ENCODE measurements at regions not wholly inside any gene's neighbourhood (a gene's known extent, or its start where the extent isn't known, plus 50 kb on each side); places are given as distances from the start of the nearest gene placed in this dataset.
"Not testable (repeated sequence)": the region's sequence is repeated elsewhere in the genome, so short reads cannot be mapped to it uniquely, and the experiment has no call there.

- H3K79me2 ChIP-seq (ENCODE audit: insufficient read depth, low read length), result no peaks in the 10 kb centered on the region
- no peaks in the 10 kb centered on the region for H3K27me3 ChIP-seq (ENCODE audit: insufficient read depth, low read length, poor library complexity, severe bottlenecking)
- H3K4me2 ChIP-seq (ENCODE audit: low read depth, low read length, poor library complexity, severe bottlenecking), result no peak overlapping the region
- no peak overlapping the region for H3K4me3 ChIP-seq (ENCODE audit: low read length, poor library complexity, severe bottlenecking)
- H3K9me2 ChIP-seq (replicated peaks; ENCODE audit: low read depth, low read length), result no peaks in the 10 kb centered on the region
- TF ChIP-seq CTCF (conservative IDR thresholded peaks at IDR 0.05; ENCODE audit: low read length) (no peak), EZH2phosphoT487 (IDR thresholded peaks at IDR 0.05; ENCODE audit: borderline replicate concordance) (no peak)
- H3K9me3 ChIP-seq (ENCODE audit: insufficient read depth, low read depth, low read length), result no peaks in the 10 kb centered on the region; the same call in 1 of the 2 replicates
- H3K4me1 ChIP-seq (ENCODE audit: insufficient read depth, low read length, poor library complexity, severe bottlenecking), result no peaks in the 10 kb centered on the region
- H2AFZ ChIP-seq (ENCODE audit: low read length), result no peak overlapping the region
- no peak overlapping the region for H3K9ac ChIP-seq (ENCODE audit: low read depth, low read length, poor library complexity, severe bottlenecking)
- no peaks in the 10 kb centered on the region for H3F3A ChIP-seq (ENCODE audit: low read depth)
- no peaks in the 10 kb centered on the region for H4K20me1 ChIP-seq (ENCODE audit: insufficient read depth, low read length, poor library complexity, severe bottlenecking)
- H3K36me3 ChIP-seq (ENCODE audit: insufficient read depth, low read length), result no peaks in the 10 kb centered on the region
These were observed 735.5 kb upstream of the AUTS2 start for GRCh38 chr7:68862736-68863135.

GRCh38 chr7:68865351-68866199 lies 732.7 kb upstream of the AUTS2 start:
- no peaks in the 10 kb centered on the region for H3K79me2 ChIP-seq (ENCODE audit: insufficient read depth, low read length)
- no peak overlapping the region for H3K9ac ChIP-seq (ENCODE audit: low read depth, low read length, poor library complexity, severe bottlenecking)

GRCh38 chr7:68866200-68866570 lies 732.1 kb upstream of the AUTS2 start:
- no peaks in the 10 kb centered on the region for H3K79me2 ChIP-seq (ENCODE audit: insufficient read depth, low read length)
- H3K4me1 ChIP-seq (ENCODE audit: insufficient read depth, low read length, poor library complexity, severe bottlenecking), result no peaks in the 10 kb centered on the region
- no peak overlapping the region for H3K9ac ChIP-seq (ENCODE audit: low read depth, low read length, poor library complexity, severe bottlenecking)
- H3F3A ChIP-seq (ENCODE audit: low read depth), result no peaks in the 10 kb centered on the region
- H3K27me3 ChIP-seq (ENCODE audit: insufficient read depth, low read length, poor library complexity, severe bottlenecking), result no peaks in the 10 kb centered on the region
- TF ChIP-seq EZH2phosphoT487 (IDR thresholded peaks at IDR 0.05; ENCODE audit: borderline replicate concordance) (no peak), CTCF (conservative IDR thresholded peaks at IDR 0.05; ENCODE audit: low read length) (no peak)
- H3K4me2 ChIP-seq (ENCODE audit: low read depth, low read length, poor library complexity, severe bottlenecking), result no peak overlapping the region
- no peaks in the 10 kb centered on the region for H4K20me1 ChIP-seq (ENCODE audit: insufficient read depth, low read length, poor library complexity, severe bottlenecking)
- H2AFZ ChIP-seq (ENCODE audit: low read length), result no peak overlapping the region
- no peaks in the 10 kb centered on the region for H3K36me3 ChIP-seq (ENCODE audit: insufficient read depth, low read length)
- H3K9me2 ChIP-seq (replicated peaks; ENCODE audit: low read depth, low read length), result no peaks in the 10 kb centered on the region
- H3K9me3 ChIP-seq (ENCODE audit: insufficient read depth, low read depth, low read length), result no peaks in the 10 kb centered on the region
- H3K4me3 ChIP-seq (ENCODE audit: low read length, poor library complexity, severe bottlenecking), result no peak overlapping the region

More at GRCh38 chr7:68865351-68866199, 732.7 kb upstream of the AUTS2 start:
- Histone ChIP-seq H3K4me1 (ENCODE audit: insufficient read depth, low read length, poor library complexity, severe bottlenecking) (no peaks in the 10 kb centered on the region), H2AFZ (ENCODE audit: low read length) (no peak overlapping the region), H3K4me2 (ENCODE audit: low read depth, low read length, poor library complexity, severe bottlenecking) (no peak overlapping the region), H3K9me3 (ENCODE audit: insufficient read depth, low read depth, low read length) (no peaks in the 10 kb centered on the region; the same call in 1 of the 2 replicates), H3K9me2 (replicated peaks; ENCODE audit: low read depth, low read length) (no peaks in the 10 kb centered on the region), H3K36me3 (ENCODE audit: insufficient read depth, low read length) (no peaks in the 10 kb centered on the region), H4K20me1 (ENCODE audit: insufficient read depth, low read length, poor library complexity, severe bottlenecking) (no peaks in the 10 kb centered on the region), H3K4me3 (ENCODE audit: low read length, poor library complexity, severe bottlenecking) (no peak overlapping the region), H3F3A (ENCODE audit: low read depth) (no peaks in the 10 kb centered on the region), H3K27me3 (ENCODE audit: insufficient read depth, low read length, poor library complexity, severe bottlenecking) (no peaks in the 10 kb centered on the region)
- no peak for TF ChIP-seq EZH2phosphoT487 (IDR thresholded peaks at IDR 0.05; ENCODE audit: borderline replicate concordance)

- H3K4me3 ChIP-seq (ENCODE audit: low read length, poor library complexity, severe bottlenecking); H3F3A ChIP-seq (ENCODE audit: low read depth); H3K36me3 ChIP-seq (ENCODE audit: insufficient read depth, low read length); H2AFZ ChIP-seq (ENCODE audit: low read length); H3K4me2 ChIP-seq (ENCODE audit: low read depth, low read length, poor library complexity, severe bottlenecking); H3K9me2 ChIP-seq (replicated peaks; ENCODE audit: low read depth, low read length); H3K79me2 ChIP-seq (ENCODE audit: insufficient read depth, low read length); H3K9ac ChIP-seq (ENCODE audit: low read depth, low read length, poor library complexity, severe bottlenecking); H3K4me1 ChIP-seq (ENCODE audit: insufficient read depth, low read length, poor library complexity, severe bottlenecking); H3K9me3 ChIP-seq (ENCODE audit: insufficient read depth, low read depth, low read length); H4K20me1 ChIP-seq (ENCODE audit: insufficient read depth, low read length, poor library complexity, severe bottlenecking); H3K27me3 ChIP-seq (ENCODE audit: insufficient read depth, low read length, poor library complexity, severe bottlenecking): not testable (repeated sequence)
These were observed 731.6 kb upstream of the AUTS2 start for GRCh38 chr7:68866721-68867120.
